A549 (cell line): ENCODE measurements at regions not wholly inside any gene's neighbourhood (a gene's known extent, or its start where the extent isn't known, plus 50 kb on each side); places are given as distances from the start of the nearest gene placed in this dataset.

Experiments used
- ATAC-seq, 2 experiments: fragments of 200-7000 bp in 1 of 2; fragments of >200 bp in 1 of 2; cut with Nextera tagmentation in 1 of 2; cut with Tn5 transposase in 1 of 2; 3 replicates each; pipeline versions ENCODE4 v1.8.0 to v1.9.1; 2018 to 2020; ENCODE audit warnings: mild to moderate bottlenecking in 1 of 2, moderate library complexity in 1 of 2
- CTCF ChIA-PET: fragments of 300-600 bp; sonication (Branson Sonifier 250); formaldehyde crosslinking; extraction: SDS; loops from one replicate; lab custom pipeline; 2021; ENCODE audit warnings: antibody characterized with exemption, inconsistent platforms; lab: Yijun Ruan, JAX
- POLR2A ChIA-PET: fragments of 350-600 bp; formaldehyde crosslinking; extraction: SDS; loops from one replicate; lab custom pipeline; 2021; ENCODE audit warnings: antibody characterized with exemption, inconsistent platforms; lab: Yijun Ruan, JAX
- DNase-seq, 2 experiments: peaks; one replicate each; pipeline versions ENCODE4 v3.0.0 to v3.0.0-alpha.2; 2011 to 2016; ENCODE audit warnings: low read depth in 1 of 2, low spot score in 1 of 2
- FAIRE-seq: peaks from 2 replicates; lab custom pipeline; 2011; peaks lifted over from hg19 to GRCh38; lab: Jason Lieb, UNC
- H3K27ac ChIP-seq, 2 experiments: fragments of >200 bp; sonication (Bioruptor Twin); formaldehyde crosslinking; 3 replicates each; pipeline ENCODE4 v1.5.1; 2016 to 2017
- H3K4me1 ChIP-seq: fragments of >200 bp; sonication (Bioruptor Twin); formaldehyde crosslinking; 3 replicates; pipeline ENCODE4 v1.6.1; 2016
- H3K4me2 ChIP-seq: fragments of >200 bp; sonication (Bioruptor Twin); formaldehyde crosslinking; 3 replicates; pipeline ENCODE4 v1.6.1; 2016
- H3K4me3 ChIP-seq: fragments of >200 bp; sonication (Bioruptor Twin); formaldehyde crosslinking; 3 replicates; pipeline ENCODE4 v1.5.1; 2016
- H3K9me3 ChIP-seq: fragments of >200 bp; sonication (Bioruptor Twin); formaldehyde crosslinking; 3 replicates; pipeline ENCODE4 v1.6.1; 2016
- BHLHE40 ChIP-seq: IDR thresholded peaks from 2 replicates; pipeline ENCODE4 v1.6.1; 2012; ENCODE audit warnings: low read depth, low read length, inconsistent platforms
- CBX8 ChIP-seq: fragments of 200-600 bp; sonication (generic); IDR thresholded peaks from 2 replicates; pipeline ENCODE4 v1.6.1; 2016
- CEBPB ChIP-seq, 2 experiments: fragments of >200 bp in 1 of 2; sonication (Bioruptor Twin) in 1 of 2; formaldehyde crosslinking in 1 of 2; IDR thresholded peaks; 2 replicates each; pipeline ENCODE4 v1.6.1; 2012 to 2016
- CHD4 ChIP-seq: fragments of 200-600 bp; sonication (generic); IDR thresholded peaks from 2 replicates; pipeline ENCODE4 v1.6.1; 2016; ENCODE audit warnings: antibody characterized with exemption, mild to moderate bottlenecking, borderline replicate concordance
- CTCF ChIP-seq: fragments of >200 bp; sonication (Bioruptor Twin); formaldehyde crosslinking; IDR thresholded peaks from 3 replicates; pipeline ENCODE4 v1.5.1; 2016
- EHF ChIP-seq: fragments of 250-450 bp; sonication (Bioruptor Pico); IDR thresholded peaks from 2 replicates; pipeline ENCODE4 v1.5.0; 2020; ENCODE audit warnings: mild to moderate bottlenecking
- EHMT2 ChIP-seq: fragments of 200-600 bp; sonication (generic); IDR thresholded peaks from 2 replicates; pipeline ENCODE4 v1.6.1; 2016; ENCODE audit warnings: antibody characterized with exemption, low read depth, mild to moderate bottlenecking, moderate library complexity
- EP300 ChIP-seq, 2 experiments: fragments of >200 bp; sonication (Bioruptor Twin); formaldehyde crosslinking; IDR thresholded peaks; 2 replicates in 1 of 2; 3 replicates in 1 of 2; pipeline ENCODE4 v1.6.1; 2016 to 2017
- HOXA7 ChIP-seq: fragments of 250-450 bp; sonication (Bioruptor Pico); IDR thresholded peaks from 2 replicates; pipeline ENCODE4 v1.5.0; 2020; ENCODE audit warnings: mild to moderate bottlenecking, moderate library complexity
- HOXB13 ChIP-seq: fragments of 250-450 bp; sonication (Bioruptor Pico); IDR thresholded peaks from 2 replicates; pipeline ENCODE4 v1.5.0; 2020; ENCODE audit warnings: low read depth, mild to moderate bottlenecking, moderate library complexity
- JUNB ChIP-seq: fragments of >200 bp; sonication (Bioruptor Twin); formaldehyde crosslinking; IDR thresholded peaks from 2 replicates; pipeline ENCODE4 v1.6.1; 2016
- MAFK ChIP-seq: fragments of 450-650 bp; IDR thresholded peaks from 2 replicates; pipeline ENCODE4 v1.6.1; 2014; ENCODE audit not compliant: partially characterized antibody
- NR3C1 ChIP-seq: fragments of >200 bp; sonication (Bioruptor Twin); formaldehyde crosslinking; IDR thresholded peaks from 3 replicates; pipeline ENCODE4 v1.6.1; 2017
- POLR2A ChIP-seq: IDR thresholded peaks from 2 replicates; pipeline ENCODE4 v1.6.1; 2012; ENCODE audit warnings: mild to moderate bottlenecking, low read length
- REST ChIP-seq: fragments of 200-600 bp; sonication (generic); IDR thresholded peaks from 2 replicates; pipeline ENCODE4 v1.6.1; 2016; ENCODE audit warnings: antibody characterized with exemption, mild to moderate bottlenecking, moderate library complexity
- TP53 ChIP-seq: fragments of 250-450 bp; sonication (Bioruptor Pico); IDR thresholded peaks from 2 replicates; pipeline ENCODE4 v1.5.0; 2021; ENCODE audit warnings: mild to moderate bottlenecking, moderate library complexity
- ZFP36 ChIP-seq: fragments of 450-650 bp; IDR thresholded peaks from 2 replicates; pipeline ENCODE4 v1.6.1; 2014; ENCODE audit warnings: borderline replicate concordance; ENCODE audit not compliant: partially characterized antibody
- ZNF302 ChIP-seq: fragments of 250-450 bp; sonication (Bioruptor Pico); IDR thresholded peaks from 2 replicates; pipeline ENCODE4 v1.9.0; 2021; ENCODE audit warnings: inconsistent platforms, mild to moderate bottlenecking, moderate library complexity
- WGBS: methylation state at CpG from one replicate; pipeline ENCODE4 v1.1.6; 2017; ENCODE audit errors: missing lambda C conversion rate; 5-methylcytosine and 5-hydroxymethylcytosine counted together
- TF ChIP-seq, protein P1 (sequence below): fragments of 150-350 bp; IDR thresholded peaks from 2 replicates; pipeline ENCODE4 v1.6.1; 2014; ENCODE audit warnings: low read depth, mild to moderate bottlenecking, low read length
- TF ChIP-seq, protein P2 (sequence below): IDR thresholded peaks from 2 replicates; pipeline ENCODE4 v1.6.1; 2012
- TF ChIP-seq, protein P3 (sequence below): fragments of 250-450 bp; sonication (Bioruptor Pico); IDR thresholded peaks from 2 replicates; pipeline ENCODE4 v1.5.0; 2020; ENCODE audit warnings: low read depth, mild to moderate bottlenecking, moderate library complexity

DNA sequence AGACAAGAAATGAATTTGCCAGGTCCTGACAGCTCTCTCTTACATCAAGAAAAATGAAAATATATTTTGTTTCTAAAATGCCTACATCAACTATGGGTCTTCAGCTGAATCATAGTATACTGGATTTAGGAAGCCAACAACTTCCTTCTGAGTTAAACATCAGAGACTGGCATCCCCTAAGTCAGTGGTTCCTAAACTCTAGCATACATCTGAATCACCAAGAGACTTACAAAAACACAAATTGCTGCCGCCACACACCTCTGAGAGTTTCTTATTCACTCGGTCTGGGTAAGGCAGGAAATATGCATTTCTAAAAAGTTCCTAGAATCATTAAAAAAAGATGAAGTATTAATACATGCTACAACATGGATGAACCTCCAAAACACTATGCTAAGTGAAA, 60.4 kb upstream of the TMEM252 start:
- POLR2A ChIA-PET, result no interaction called here
- no peak for FAIRE-seq

GRCh38 chr9:68603371-68603770, 62.7 kb upstream of the TMEM252 start:
- FAIRE-seq (no peak), ATAC-seq (no peak), DNase-seq (no peak)
- ChIA-PET POLR2A (no interaction called here), CTCF (no interaction called here)
- no peaks in the 10 kb centered on the region for H3K9me3 ChIP-seq
- no peak overlapping the region for H3K27ac ChIP-seq
- 3% methylated on average over 2 of the region's 2 CpGs for WGBS
- no peaks in the 10 kb centered on the region for H3K4me1 ChIP-seq
- H3K4me2 ChIP-seq, result no peak overlapping the region
- TF ChIP-seq REST (no peak), EHF (CRISPR knock-in tag) (no peak), JUNB (no peak), EP300 (IDR thresholded peaks at IDR 0.05) (no peak), POLR2A (no peak), EHMT2 (no peak), ZFP36 (no peak), NR3C1 (no peak), CBX8 (no peak), CEBPB (IDR thresholded peaks at IDR 0.05) (no peak), TP53 (CRISPR knock-in tag) (no peak)
- TF ChIP-seq, protein P1, sequence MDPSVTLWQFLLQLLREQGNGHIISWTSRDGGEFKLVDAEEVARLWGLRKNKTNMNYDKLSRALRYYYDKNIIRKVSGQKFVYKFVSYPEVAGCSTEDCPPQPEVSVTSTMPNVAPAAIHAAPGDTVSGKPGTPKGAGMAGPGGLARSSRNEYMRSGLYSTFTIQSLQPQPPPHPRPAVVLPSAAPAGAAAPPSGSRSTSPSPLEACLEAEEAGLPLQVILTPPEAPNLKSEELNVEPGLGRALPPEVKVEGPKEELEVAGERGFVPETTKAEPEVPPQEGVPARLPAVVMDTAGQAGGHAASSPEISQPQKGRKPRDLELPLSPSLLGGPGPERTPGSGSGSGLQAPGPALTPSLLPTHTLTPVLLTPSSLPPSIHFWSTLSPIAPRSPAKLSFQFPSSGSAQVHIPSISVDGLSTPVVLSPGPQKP, result no peak
- TF ChIP-seq, protein P2, sequence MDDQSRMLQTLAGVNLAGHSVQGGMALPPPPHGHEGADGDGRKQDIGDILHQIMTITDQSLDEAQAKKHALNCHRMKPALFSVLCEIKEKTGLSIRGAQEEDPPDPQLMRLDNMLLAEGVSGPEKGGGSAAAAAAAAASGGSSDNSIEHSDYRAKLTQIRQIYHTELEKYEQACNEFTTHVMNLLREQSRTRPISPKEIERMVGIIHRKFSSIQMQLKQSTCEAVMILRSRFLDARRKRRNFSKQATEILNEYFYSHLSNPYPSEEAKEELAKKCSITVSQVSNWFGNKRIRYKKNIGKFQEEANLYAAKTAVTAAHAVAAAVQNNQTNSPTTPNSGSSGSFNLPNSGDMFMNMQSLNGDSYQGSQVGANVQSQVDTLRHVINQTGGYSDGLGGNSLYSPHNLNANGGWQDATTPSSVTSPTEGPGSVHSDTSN, result no peak
- H3K4me3 ChIP-seq, result no peak overlapping the region

More for the DNA sequence above, 60.4 kb upstream of the TMEM252 start:
- no peak for ATAC-seq
- Histone ChIP-seq H3K27ac (no peak overlapping the region), H3K9me3 (no peaks in the 10 kb centered on the region)
- CTCF ChIA-PET, result no interaction called here
- 8% methylated on average over 2 of the region's 2 CpGs for WGBS
- no peak for TF ChIP-seq ZNF302
- no peak for TF ChIP-seq BHLHE40
- no peak for TF ChIP-seq MAFK
- no peak for TF ChIP-seq HOXB13 (CRISPR knock-in tag)
- no peak for TF ChIP-seq CTCF
- TF ChIP-seq CHD4, result no peak
- TF ChIP-seq, protein P3, sequence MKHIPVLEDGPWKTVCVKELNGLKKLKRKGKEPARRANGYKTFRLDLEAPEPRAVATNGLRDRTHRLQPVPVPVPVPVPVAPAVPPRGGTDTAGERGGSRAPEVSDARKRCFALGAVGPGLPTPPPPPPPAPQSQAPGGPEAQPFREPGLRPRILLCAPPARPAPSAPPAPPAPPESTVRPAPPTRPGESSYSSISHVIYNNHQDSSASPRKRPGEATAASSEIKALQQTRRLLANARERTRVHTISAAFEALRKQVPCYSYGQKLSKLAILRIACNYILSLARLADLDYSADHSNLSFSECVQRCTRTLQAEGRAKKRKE (CRISPR knock-in tag), result no peak
- no peak for TF ChIP-seq HOXA7 (CRISPR knock-in tag)
- TF ChIP-seq, all 56 proteins: peak for 0
- Histone ChIP-seq H3K4me2 (no peak overlapping the region), H3K4me3 (no peak overlapping the region), H3K4me1 (no peaks in the 10 kb centered on the region)
- no peak for DNase-seq
